ENCODE measurements at regions not wholly inside any gene's neighbourhood (a gene's known extent, or its start where the extent isn't known, plus 50 kb on each side); places are given as distances from the start of the nearest gene placed in this dataset.

DNA sequence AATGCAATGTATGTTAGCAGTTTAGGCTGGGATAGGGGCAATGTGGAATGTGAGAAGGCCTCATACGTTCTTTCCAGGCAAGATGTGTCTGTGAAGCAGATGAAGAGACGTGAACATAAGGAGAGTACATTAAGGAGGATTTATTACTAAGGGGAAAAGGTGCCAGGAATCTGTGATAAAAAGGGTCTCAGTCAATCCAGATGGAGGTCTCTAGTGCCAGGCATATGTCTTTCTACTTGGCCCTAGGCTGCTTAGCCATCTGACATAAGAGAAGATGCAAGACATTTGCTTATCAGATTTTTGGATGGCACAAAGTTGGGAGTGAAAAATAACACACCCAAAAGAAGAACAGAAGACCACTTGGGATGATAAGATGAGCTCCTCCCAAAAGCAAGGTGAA is 93.0 kb upstream of the PRKG2 start:
- TF ChIP-seq NFIC (IDR thresholded peaks at IDR 0.05) (no peak), EP300 (IDR thresholded peaks at IDR 0.05; ENCODE audit: borderline replicate concordance) (no peak), TAF1 (IDR thresholded peaks at IDR 0.05; ENCODE audit: low read depth) (no peak), YY1 (IDR thresholded peaks at IDR 0.05; ENCODE audit: low read depth) (no peak)
- TF ChIP-seq, protein P1, sequence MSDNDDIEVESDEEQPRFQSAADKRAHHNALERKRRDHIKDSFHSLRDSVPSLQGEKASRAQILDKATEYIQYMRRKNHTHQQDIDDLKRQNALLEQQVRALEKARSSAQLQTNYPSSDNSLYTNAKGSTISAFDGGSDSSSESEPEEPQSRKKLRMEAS (IDR thresholded peaks at IDR 0.05) = no peak
- TF ChIP-seq, protein P2, sequence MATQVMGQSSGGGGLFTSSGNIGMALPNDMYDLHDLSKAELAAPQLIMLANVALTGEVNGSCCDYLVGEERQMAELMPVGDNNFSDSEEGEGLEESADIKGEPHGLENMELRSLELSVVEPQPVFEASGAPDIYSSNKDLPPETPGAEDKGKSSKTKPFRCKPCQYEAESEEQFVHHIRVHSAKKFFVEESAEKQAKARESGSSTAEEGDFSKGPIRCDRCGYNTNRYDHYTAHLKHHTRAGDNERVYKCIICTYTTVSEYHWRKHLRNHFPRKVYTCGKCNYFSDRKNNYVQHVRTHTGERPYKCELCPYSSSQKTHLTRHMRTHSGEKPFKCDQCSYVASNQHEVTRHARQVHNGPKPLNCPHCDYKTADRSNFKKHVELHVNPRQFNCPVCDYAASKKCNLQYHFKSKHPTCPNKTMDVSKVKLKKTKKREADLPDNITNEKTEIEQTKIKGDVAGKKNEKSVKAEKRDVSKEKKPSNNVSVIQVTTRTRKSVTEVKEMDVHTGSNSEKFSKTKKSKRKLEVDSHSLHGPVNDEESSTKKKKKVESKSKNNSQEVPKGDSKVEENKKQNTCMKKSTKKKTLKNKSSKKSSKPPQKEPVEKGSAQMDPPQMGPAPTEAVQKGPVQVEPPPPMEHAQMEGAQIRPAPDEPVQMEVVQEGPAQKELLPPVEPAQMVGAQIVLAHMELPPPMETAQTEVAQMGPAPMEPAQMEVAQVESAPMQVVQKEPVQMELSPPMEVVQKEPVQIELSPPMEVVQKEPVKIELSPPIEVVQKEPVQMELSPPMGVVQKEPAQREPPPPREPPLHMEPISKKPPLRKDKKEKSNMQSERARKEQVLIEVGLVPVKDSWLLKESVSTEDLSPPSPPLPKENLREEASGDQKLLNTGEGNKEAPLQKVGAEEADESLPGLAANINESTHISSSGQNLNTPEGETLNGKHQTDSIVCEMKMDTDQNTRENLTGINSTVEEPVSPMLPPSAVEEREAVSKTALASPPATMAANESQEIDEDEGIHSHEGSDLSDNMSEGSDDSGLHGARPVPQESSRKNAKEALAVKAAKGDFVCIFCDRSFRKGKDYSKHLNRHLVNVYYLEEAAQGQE (IDR thresholded peaks at IDR 0.05; ENCODE audit: low read depth) = no peak

Data from Ishikawa (cell line).